OCI-LY3 (cell line): ENCODE measurements at regions not wholly inside any gene's neighbourhood (a gene's known extent, or its start where the extent isn't known, plus 50 kb on each side); places are given as distances from the start of the nearest gene placed in this dataset.

Experiments
- CTCF ChIP-seq: fragments of 200-600, 300-600 bp; sonication (generic); IDR thresholded peaks from 2 replicates; pipeline ENCODE4 v1.5.1; 2014; ENCODE audit warnings: antibody characterized with exemption, low read length, low read depth
- EZH2phosphoT487 ChIP-seq: fragments of 200-600 bp; shearing (Covaris generic); IDR thresholded peaks from 2 replicates; pipeline ENCODE4 v1.6.1; 2018; ENCODE audit warnings: antibody characterized with exemption, mixed run types, low read depth

DNA sequence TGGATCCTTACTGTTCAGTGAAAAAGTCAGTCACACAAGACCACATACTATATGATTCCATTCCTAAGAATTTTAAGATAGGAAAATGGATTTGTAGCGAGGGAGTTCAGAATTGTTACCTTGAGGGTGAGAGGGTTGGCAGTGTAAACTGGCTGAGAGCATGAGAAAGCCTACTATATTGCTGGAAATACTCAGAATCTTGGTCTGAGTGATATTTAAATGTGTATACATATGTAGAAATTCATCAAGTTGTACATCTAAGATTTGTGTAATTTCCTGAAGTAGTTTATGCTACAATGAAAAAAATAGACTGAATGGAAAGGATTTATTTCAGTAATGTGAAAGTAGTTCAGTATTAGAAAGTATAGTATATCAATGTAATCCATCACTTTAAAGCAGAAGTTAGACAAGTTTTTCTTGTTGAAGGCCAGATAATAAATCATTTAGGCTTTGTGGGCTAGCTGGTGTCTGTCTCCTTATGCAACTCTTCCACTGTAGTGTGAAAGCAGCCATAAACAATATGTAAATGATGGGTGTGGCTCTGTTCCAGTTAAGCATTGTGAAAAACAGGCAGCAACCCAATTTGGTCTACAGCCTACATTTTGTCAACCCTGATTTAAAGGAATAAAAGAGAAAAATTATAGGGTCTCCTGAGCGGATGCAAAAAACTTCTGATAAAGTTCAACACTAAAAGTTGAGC, 127.2 kb upstream of the THY1 start:
- no peak for TF ChIP-seq CTCF
- no peak for TF ChIP-seq EZH2phosphoT487
